HepG2 (cell line): ENCODE measurements at regions not wholly inside any gene's neighbourhood (a gene's known extent, or its start where the extent isn't known, plus 50 kb on each side); places are given as distances from the start of the nearest gene placed in this dataset.

Experiments
- MTF2 ChIP-seq: sonication (generic); formaldehyde crosslinking; IDR thresholded peaks from 2 replicates; pipeline ENCODE4 v1.5.0; 2020; ENCODE audit warnings: missing genetic modification reagents, borderline replicate concordance
- NFE2 ChIP-seq: sonication (generic); formaldehyde crosslinking; IDR thresholded peaks from 2 replicates; pipeline ENCODE4 v1.4.0; 2020; ENCODE audit warnings: missing genetic modification reagents
- PTBP1 ChIP-seq: fragments of 200-400 bp; formaldehyde crosslinking; IDR thresholded peaks from 2 replicates; pipeline ENCODE4 v1.6.1; 2018; ENCODE audit warnings: low read length, low read depth; ENCODE audit not compliant: poor library complexity, severe bottlenecking
- TCF7 ChIP-seq: sonication (generic); IDR thresholded peaks from 2 replicates; pipeline ENCODE4 v1.6.1; 2016; ENCODE audit warnings: antibody characterized with exemption, low read depth
- U2AF1 ChIP-seq: fragments of 200-400 bp; formaldehyde crosslinking; optimal IDR thresholded peaks from 2 replicates; pipeline ENCODE3; 2017; ENCODE audit warnings: mild to moderate bottlenecking, low read depth, low read length
- ZBTB7A ChIP-seq: sonication (generic); formaldehyde crosslinking; IDR thresholded peaks from 2 replicates; pipeline ENCODE4 v1.8.0; 2022; ENCODE audit warnings: mild to moderate bottlenecking, missing genetic modification reagents
- ZFP37 ChIP-seq: sonication (generic); formaldehyde crosslinking; IDR thresholded peaks from 2 replicates; pipeline ENCODE4 v1.4.0; 2020; ENCODE audit warnings: missing genetic modification reagents, borderline replicate concordance
- ZFP82 ChIP-seq: sonication (generic); formaldehyde crosslinking; IDR thresholded peaks from 2 replicates; pipeline ENCODE4 v1.5.1; 2020; ENCODE audit warnings: mild to moderate bottlenecking, missing genetic modification reagents, borderline replicate concordance
- ZNF124 ChIP-seq: sonication (generic); formaldehyde crosslinking; IDR thresholded peaks from 2 replicates; pipeline ENCODE4 v1.4.0; 2020; ENCODE audit warnings: missing genetic modification reagents
- ZNF205 ChIP-seq: IDR thresholded peaks from 2 replicates; pipeline ENCODE4 v1.6.1; 2018; ENCODE audit warnings: missing biosample characterization, missing genetic modification reagents
- ZNF292 ChIP-seq: sonication (generic); formaldehyde crosslinking; IDR thresholded peaks from 2 replicates; pipeline ENCODE4 v1.8.1; 2022; ENCODE audit warnings: mild to moderate bottlenecking, low read depth, missing genetic modification reagents, borderline replicate concordance
- ZNF484 ChIP-seq: sonication (generic); formaldehyde crosslinking; IDR thresholded peaks from 2 replicates; pipeline ENCODE4 v1.5.1; 2020; ENCODE audit warnings: mild to moderate bottlenecking, low read depth, missing genetic modification reagents, borderline replicate concordance
- ZNF75D ChIP-seq: sonication (generic); formaldehyde crosslinking; IDR thresholded peaks from 2 replicates; pipeline ENCODE4 v1.8.1; 2023; ENCODE audit warnings: missing genetic modification reagents, mild to moderate bottlenecking, borderline replicate concordance
- ZNF784 ChIP-seq: sonication (generic); formaldehyde crosslinking; IDR thresholded peaks from 2 replicates; pipeline ENCODE4 v1.5.1; 2020; ENCODE audit warnings: missing genetic modification reagents, mild to moderate bottlenecking, borderline replicate concordance
- ZNF83 ChIP-seq: sonication (generic); formaldehyde crosslinking; IDR thresholded peaks from 2 replicates; pipeline ENCODE4 v1.4.0; 2020; ENCODE audit warnings: missing genetic modification reagents, mild to moderate bottlenecking, borderline replicate concordance
- TF ChIP-seq, protein P1 (sequence below): sonication (generic); formaldehyde crosslinking; IDR thresholded peaks from 2 replicates; pipeline ENCODE4 v1.5.0; 2020; ENCODE audit warnings: mild to moderate bottlenecking, missing genetic modification reagents, borderline replicate concordance
- TF ChIP-seq, protein P2 (sequence below): IDR thresholded peaks from 2 replicates; pipeline ENCODE4 v1.6.1; 2018; ENCODE audit warnings: missing genetic modification reagents
- TF ChIP-seq, protein P3 (sequence below): sonication (generic); formaldehyde crosslinking; IDR thresholded peaks from 2 replicates; pipeline ENCODE4 v1.8.1; 2023; ENCODE audit warnings: mild to moderate bottlenecking, inconsistent platforms, moderate library complexity, missing genetic modification reagents, borderline replicate concordance

- TF ChIP-seq NFE2 (CRISPR knock-in tag) = no peak
- TF ChIP-seq, protein P1, sequence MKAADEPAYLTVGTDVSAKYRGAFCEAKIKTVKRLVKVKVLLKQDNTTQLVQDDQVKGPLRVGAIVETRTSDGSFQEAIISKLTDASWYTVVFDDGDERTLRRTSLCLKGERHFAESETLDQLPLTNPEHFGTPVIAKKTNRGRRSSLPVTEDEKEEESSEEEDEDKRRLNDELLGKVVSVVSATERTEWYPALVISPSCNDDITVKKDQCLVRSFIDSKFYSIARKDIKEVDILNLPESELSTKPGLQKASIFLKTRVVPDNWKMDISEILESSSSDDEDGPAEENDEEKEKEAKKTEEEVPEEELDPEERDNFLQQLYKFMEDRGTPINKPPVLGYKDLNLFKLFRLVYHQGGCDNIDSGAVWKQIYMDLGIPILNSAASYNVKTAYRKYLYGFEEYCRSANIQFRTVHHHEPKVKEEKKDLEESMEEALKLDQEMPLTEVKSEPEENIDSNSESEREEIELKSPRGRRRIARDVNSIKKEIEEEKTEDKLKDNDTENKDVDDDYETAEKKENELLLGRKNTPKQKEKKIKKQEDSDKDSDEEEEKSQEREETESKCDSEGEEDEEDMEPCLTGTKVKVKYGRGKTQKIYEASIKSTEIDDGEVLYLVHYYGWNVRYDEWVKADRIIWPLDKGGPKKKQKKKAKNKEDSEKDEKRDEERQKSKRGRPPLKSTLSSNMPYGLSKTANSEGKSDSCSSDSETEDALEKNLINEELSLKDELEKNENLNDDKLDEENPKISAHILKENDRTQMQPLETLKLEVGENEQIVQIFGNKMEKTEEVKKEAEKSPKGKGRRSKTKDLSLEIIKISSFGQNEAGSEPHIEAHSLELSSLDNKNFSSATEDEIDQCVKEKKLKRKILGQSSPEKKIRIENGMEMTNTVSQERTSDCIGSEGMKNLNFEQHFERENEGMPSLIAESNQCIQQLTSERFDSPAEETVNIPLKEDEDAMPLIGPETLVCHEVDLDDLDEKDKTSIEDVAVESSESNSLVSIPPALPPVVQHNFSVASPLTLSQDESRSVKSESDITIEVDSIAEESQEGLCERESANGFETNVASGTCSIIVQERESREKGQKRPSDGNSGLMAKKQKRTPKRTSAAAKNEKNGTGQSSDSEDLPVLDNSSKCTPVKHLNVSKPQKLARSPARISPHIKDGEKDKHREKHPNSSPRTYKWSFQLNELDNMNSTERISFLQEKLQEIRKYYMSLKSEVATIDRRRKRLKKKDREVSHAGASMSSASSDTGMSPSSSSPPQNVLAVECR = peak; percentile 63; the same call in 1 of the 2 replicates
- TF ChIP-seq TCF7 = peak; percentile 39; the same call in 1 of the 2 replicates
- TF ChIP-seq ZNF75D (CRISPR knock-in tag) = no peak
- TF ChIP-seq MTF2 (CRISPR knock-in tag) = no peak; the same call in 1 of the 2 replicates
- TF ChIP-seq ZNF784 (CRISPR knock-in tag) = no peak; the same call in 1 of the 2 replicates
- TF ChIP-seq ZNF124 (CRISPR knock-in tag) = peak; percentile 83
- no peak for TF ChIP-seq ZNF83 (CRISPR knock-in tag)
- 0 out of 2 replicates have a peak, but pooled peaks have one; percentile 37 for TF ChIP-seq ZBTB7A
- no peak for TF ChIP-seq ZFP82 (CRISPR knock-in tag)
- no peak for TF ChIP-seq ZNF484 (CRISPR knock-in tag)
- TF ChIP-seq, protein P2, sequence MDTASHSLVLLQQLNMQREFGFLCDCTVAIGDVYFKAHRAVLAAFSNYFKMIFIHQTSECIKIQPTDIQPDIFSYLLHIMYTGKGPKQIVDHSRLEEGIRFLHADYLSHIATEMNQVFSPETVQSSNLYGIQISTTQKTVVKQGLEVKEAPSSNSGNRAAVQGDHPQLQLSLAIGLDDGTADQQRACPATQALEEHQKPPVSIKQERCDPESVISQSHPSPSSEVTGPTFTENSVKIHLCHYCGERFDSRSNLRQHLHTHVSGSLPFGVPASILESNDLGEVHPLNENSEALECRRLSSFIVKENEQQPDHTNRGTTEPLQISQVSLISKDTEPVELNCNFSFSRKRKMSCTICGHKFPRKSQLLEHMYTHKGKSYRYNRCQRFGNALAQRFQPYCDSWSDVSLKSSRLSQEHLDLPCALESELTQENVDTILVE = peak; percentile 88
- TF ChIP-seq ZNF292 (CRISPR knock-in tag) = peak; percentile 99; the same call in 1 of the 2 replicates
- no peak for TF ChIP-seq PTBP1
- TF ChIP-seq ZFP37 = no peak
- peak; percentile 64; the same call in 1 of the 2 replicates for TF ChIP-seq ZNF205 (CRISPR knock-in tag)
- no peak for TF ChIP-seq U2AF1
- TF ChIP-seq, protein P3, sequence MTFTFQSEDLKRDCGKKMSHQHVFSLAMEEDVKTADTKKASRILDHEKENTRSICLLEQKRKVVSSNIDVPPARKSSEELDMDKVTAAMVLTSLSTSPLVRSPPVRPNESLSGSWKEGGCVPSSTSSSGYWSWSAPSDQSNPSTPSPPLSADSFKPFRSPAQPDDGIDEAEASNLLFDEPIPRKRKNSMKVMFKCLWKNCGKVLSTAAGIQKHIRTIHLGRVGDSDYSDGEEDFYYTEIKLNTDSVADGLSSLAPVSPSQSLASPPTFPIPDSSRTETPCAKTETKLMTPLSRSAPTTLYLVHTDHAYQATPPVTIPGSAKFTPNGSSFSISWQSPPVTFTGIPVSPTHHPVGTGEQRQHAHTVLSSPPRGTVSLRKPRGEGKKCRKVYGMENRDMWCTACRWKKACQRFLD (CRISPR knock-in tag) = 0 out of 2 replicates have a peak, but pooled peaks have one; percentile 80
These were observed 208.0 kb downstream of the ZFP36L2 start (continued) for GRCh38 chr2:43018179-43019024.
